GM18907 (cell line): ENCODE measurements at regions not wholly inside any gene's neighbourhood (a gene's known extent, or its start where the extent isn't known, plus 50 kb on each side); places are given as distances from the start of the nearest gene placed in this dataset.

Experiments used
- ATAC-seq: cut with Tn5 transposase; IDR thresholded peaks from one replicate; pipeline ENCODE4 v1.9.1; 2021; ENCODE audit warnings: mild to moderate bottlenecking, moderate library complexity; ENCODE audit not compliant: unreplicated experiment

GRCh38 chr1:55860326-55860725 is 645.2 kb upstream of the USP24 start:
- no peak for ATAC-seq

GRCh38 chr1:55854911-55855310 is 639.7 kb upstream of the USP24 start:
- no peak for ATAC-seq

GRCh38 chr1:55848906-55849305 is 633.7 kb upstream of the USP24 start:
- no peak for ATAC-seq

GRCh38 chr1:55846051-55846450 is 630.9 kb upstream of the USP24 start:
- no peak for ATAC-seq

GRCh38 chr1:55844322-55844721 is 629.2 kb upstream of the USP24 start:
- no peak for ATAC-seq

GRCh38 chr1:55839626-55840025 is 624.5 kb upstream of the USP24 start:
- ATAC-seq = no peak

- no peak for ATAC-seq
Measured at GRCh38 chr1:55839221-55839620, 624.1 kb upstream of the USP24 start.

GRCh38 chr1:55836086-55836485 is 620.9 kb upstream of the USP24 start:
- no peak for ATAC-seq

- ATAC-seq = no peak
Measured at GRCh38 chr1:55833529-55834091, 618.4 kb upstream of the USP24 start.

GRCh38 chr1:55831759-55832158 is 616.6 kb upstream of the USP24 start:
- ATAC-seq = no peak

GRCh38 chr1:55828044-55828443 is 612.9 kb upstream of the USP24 start:
- ATAC-seq = no peak

- ATAC-seq = no peak
Measured at GRCh38 chr1:55827350-55827749, 612.2 kb upstream of the USP24 start.

GRCh38 chr1:55826381-55827080 is 611.4 kb upstream of the USP24 start:
- ATAC-seq = no peak

GRCh38 chr1:55825461-55825860 is 610.3 kb upstream of the USP24 start:
- ATAC-seq = no peak

GRCh38 chr1:55824251-55824640 is 609.1 kb upstream of the USP24 start:
- ATAC-seq = no peak

- no peak for ATAC-seq
Measured at GRCh38 chr1:55823541-55824250, 608.5 kb upstream of the USP24 start.

- ATAC-seq = no peak
Measured at GRCh38 chr1:55822891-55823290, 607.7 kb upstream of the USP24 start.

- no peak for ATAC-seq
Measured at GRCh38 chr1:55821234-55821633, 606.1 kb upstream of the USP24 start.

- ATAC-seq = no peak
Measured at GRCh38 chr1:55820501-55820900, 605.3 kb upstream of the USP24 start.

GRCh38 chr1:55819011-55819410 is 603.8 kb upstream of the USP24 start:
- ATAC-seq = no peak

GRCh38 chr1:55816456-55817426 is 601.6 kb upstream of the USP24 start:
- no peak for ATAC-seq
